Superior temporal gyrus (tissue), 1 donor: ENCODE measurements at regions not wholly inside any gene's neighbourhood (a gene's known extent, or its start where the extent isn't known, plus 50 kb on each side); places are given as distances from the start of the nearest gene placed in this dataset.
A peak's percentile ranks its signal among the peaks of the same experiment; 100 is the strongest.

Experiments used
- DNase-seq: peaks from one replicate; pipeline ENCODE4 v3.0.0-alpha.2; 2016; ENCODE audit errors: extremely low spot score

GRCh38 chrX:25226151-25226550 is 210.4 kb upstream of the ARX start:
- DNase-seq: no peak

GRCh38 chrX:25219480-25219879 is 203.7 kb upstream of the ARX start:
- DNase-seq: no peak

GRCh38 chrX:25213611-25214010 is 197.8 kb upstream of the ARX start:
- no peak for DNase-seq

GRCh38 chrX:25207803-25208475 is 192.2 kb upstream of the ARX start:
- no peak for DNase-seq

- DNase-seq: no peak
These were observed 191.0 kb upstream of the ARX start for GRCh38 chrX:25206778-25207177.

GRCh38 chrX:25204182-25204581 is 188.4 kb upstream of the ARX start:
- no peak for DNase-seq

GRCh38 chrX:25202827-25203226 is 187.1 kb upstream of the ARX start:
- no peak for DNase-seq

- peak; percentile 30 for DNase-seq
These were observed 183.1 kb upstream of the ARX start for GRCh38 chrX:25198891-25199290.

GRCh38 chrX:25198253-25198652 is 182.5 kb upstream of the ARX start:
- no peak for DNase-seq

GRCh38 chrX:25196221-25196620 is 180.5 kb upstream of the ARX start:
- no peak for DNase-seq

GRCh38 chrX:25191403-25191802 is 175.6 kb upstream of the ARX start:
- no peak for DNase-seq

GRCh38 chrX:25181775-25182174 is 166.0 kb upstream of the ARX start:
- no peak for DNase-seq

GRCh38 chrX:25180242-25180641 is 164.5 kb upstream of the ARX start:
- DNase-seq: no peak

GRCh38 chrX:25178555-25178954 is 162.8 kb upstream of the ARX start:
- DNase-seq: no peak

GRCh38 chrX:25175743-25176142 is 160.0 kb upstream of the ARX start:
- DNase-seq: no peak

- DNase-seq: no peak
These were observed 159.4 kb upstream of the ARX start for GRCh38 chrX:25175171-25175570.

GRCh38 chrX:25166546-25166945 is 150.8 kb upstream of the ARX start:
- no peak for DNase-seq

GRCh38 chrX:25166145-25166544 is 150.4 kb upstream of the ARX start:
- no peak for DNase-seq

- DNase-seq: no peak
These were observed 142.9 kb upstream of the ARX start for GRCh38 chrX:25158635-25159034.

- no peak for DNase-seq
These were observed 141.1 kb upstream of the ARX start for GRCh38 chrX:25156832-25157231.

GRCh38 chrX:25156323-25156722 is 140.6 kb upstream of the ARX start:
- DNase-seq: no peak

GRCh38 chrX:25154168-25154567 is 138.4 kb upstream of the ARX start:
- no peak for DNase-seq

GRCh38 chrX:25151749-25152148 is 136.0 kb upstream of the ARX start:
- DNase-seq: no peak
